ENCODE measurements at regions not wholly inside any gene's neighbourhood (a gene's known extent, or its start where the extent isn't known, plus 50 kb on each side); places are given as distances from the start of the nearest gene placed in this dataset.

DNA sequence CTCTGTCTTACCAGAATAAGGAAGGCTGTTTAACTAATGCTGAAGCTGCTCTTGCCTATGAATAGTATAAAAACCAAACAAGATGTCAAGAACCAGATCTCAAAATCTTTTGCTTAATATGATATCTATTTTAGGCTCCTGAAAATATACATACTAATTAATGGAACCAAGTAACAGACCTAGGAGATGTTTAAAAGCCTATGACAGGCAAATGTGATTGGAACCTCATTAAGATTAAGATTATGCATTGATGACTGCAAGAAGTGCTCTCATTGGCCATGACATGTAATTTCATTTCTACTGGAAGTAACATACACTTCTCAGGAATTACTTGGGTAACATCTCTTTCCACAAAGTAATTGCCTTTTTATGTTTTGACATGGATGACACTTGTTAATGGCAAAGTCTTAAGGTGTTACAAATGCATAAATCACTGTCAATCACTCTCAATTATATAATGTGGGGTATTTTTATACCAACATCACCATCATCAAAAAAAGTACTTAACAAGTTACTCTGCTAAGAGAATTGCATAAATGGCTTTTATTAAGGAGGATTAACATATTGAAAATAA, 326.9 kb upstream of the MIR17HG start:
- TF ChIP-seq, protein P1, sequence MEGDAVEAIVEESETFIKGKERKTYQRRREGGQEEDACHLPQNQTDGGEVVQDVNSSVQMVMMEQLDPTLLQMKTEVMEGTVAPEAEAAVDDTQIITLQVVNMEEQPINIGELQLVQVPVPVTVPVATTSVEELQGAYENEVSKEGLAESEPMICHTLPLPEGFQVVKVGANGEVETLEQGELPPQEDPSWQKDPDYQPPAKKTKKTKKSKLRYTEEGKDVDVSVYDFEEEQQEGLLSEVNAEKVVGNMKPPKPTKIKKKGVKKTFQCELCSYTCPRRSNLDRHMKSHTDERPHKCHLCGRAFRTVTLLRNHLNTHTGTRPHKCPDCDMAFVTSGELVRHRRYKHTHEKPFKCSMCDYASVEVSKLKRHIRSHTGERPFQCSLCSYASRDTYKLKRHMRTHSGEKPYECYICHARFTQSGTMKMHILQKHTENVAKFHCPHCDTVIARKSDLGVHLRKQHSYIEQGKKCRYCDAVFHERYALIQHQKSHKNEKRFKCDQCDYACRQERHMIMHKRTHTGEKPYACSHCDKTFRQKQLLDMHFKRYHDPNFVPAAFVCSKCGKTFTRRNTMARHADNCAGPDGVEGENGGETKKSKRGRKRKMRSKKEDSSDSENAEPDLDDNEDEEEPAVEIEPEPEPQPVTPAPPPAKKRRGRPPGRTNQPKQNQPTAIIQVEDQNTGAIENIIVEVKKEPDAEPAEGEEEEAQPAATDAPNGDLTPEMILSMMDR (IDR thresholded peaks at IDR 0.05): no peak
- intact Hi-C loops (cut with DNase I): no loop called here
- H3K4me3 ChIP-seq: no peak overlapping the region
- H3K36me3 ChIP-seq: no peaks in the 10 kb centered on the region
- H3K27ac ChIP-seq: no peak overlapping the region
- no peaks in the 10 kb centered on the region for H3K9me3 ChIP-seq
- DNase-seq: no peak
- no peaks in the 10 kb centered on the region for H3K4me1 ChIP-seq
- peaks cover 0 to 4% (median 0%) of the 10 kb centered on the region in 7 donors for H3K27me3 ChIP-seq
- no peak for ATAC-seq

DNA sequence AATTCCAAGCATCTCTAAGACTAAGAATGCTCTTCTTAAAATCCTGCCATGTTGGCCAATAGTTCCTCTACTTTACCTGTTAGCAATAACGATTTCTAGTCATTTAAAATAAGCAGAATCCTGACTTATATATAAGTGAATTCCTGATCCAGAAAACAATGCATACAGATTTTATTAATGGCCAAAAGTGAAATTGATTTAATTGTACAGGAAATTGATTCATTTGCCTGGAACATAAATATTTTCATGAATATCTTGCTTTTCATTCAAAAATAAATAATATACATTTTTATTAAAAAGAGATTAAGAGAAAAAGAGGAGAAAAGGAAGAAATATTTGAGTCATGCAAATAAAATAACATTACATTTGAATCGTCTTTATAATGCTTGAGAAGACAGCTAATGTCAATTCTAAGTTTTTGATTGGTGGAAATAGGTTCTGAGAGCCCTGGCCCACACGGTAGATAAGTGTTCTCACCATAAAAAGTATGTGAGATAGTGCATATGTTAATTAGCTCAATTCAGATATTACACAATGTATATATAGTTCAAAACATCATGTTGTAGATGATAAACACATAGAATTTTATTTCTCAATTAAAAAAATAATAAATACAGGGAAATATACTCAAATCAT, 323.2 kb upstream of the MIR17HG start:
- 76 to 86% methylated on average over 3 of the region's 3 CpGs for WGBS, 2 donors
- no peak overlapping the region for H3K27ac ChIP-seq
- H3K9me3 ChIP-seq: no peaks in the 10 kb centered on the region
- DNase-seq (no peak), ATAC-seq (no peak)
- H3K36me3 ChIP-seq: no peaks in the 10 kb centered on the region
- no peak overlapping the region for H3K4me3 ChIP-seq
- intact Hi-C loops (cut with DNase I): no loop called here
- H3K4me1 ChIP-seq: no peaks in the 10 kb centered on the region
- TF ChIP-seq, protein P1 (IDR thresholded peaks at IDR 0.05): no peak
- peaks cover 0 to 3% (median 0%) of the 10 kb centered on the region in 7 donors for H3K27me3 ChIP-seq

DNA sequence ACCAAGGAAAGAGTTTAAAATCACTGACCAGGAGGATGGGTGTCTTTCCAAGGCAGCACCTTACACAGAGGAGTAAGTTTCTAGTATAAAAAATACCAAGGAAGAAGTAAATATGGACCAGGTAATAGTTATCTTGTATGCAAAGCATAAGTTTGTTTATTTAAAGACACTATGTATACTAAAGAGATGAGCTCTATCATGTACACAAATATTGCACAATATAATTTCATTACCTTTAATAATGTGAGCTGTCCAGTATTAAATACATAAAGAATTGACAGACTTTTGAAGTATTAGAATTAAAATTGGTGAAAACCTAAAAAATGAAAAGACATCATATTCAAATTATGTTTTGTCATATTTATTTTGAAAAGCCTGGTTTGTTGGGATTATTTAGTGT, 322.0 kb upstream of the MIR17HG start:
- DNase-seq: no peak
- no peaks in the 10 kb centered on the region for H3K9me3 ChIP-seq
- no peaks in the 10 kb centered on the region for H3K4me1 ChIP-seq
- no peak overlapping the region for H3K4me3 ChIP-seq
- no peaks in the 10 kb centered on the region for H3K36me3 ChIP-seq
- TF ChIP-seq, protein P1 (IDR thresholded peaks at IDR 0.05): no peak
- H3K27ac ChIP-seq: no peak overlapping the region
- peaks cover 0 to 3% (median 0%) of the 10 kb centered on the region in 7 donors for H3K27me3 ChIP-seq
- intact Hi-C loops (cut with DNase I): no loop called here
- ATAC-seq: no peak

DNA sequence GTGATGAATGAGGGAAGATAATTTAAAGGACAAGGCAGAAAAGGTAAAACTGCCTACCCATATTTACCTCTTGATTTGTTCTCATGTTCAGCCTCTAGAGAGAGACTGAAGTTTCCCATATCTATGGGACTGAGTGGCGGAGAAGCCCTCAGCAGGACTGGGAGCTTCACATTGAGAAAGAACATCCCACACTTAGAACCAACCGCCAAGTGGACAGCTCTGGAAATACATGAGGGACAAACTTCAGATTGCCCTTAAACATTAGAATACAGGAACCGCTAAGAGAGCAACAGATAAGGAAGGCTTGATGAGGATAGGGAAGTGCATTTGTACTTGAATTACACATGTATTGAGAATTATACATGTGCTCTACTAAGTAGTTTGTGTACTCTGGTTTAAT, 316.0 kb upstream of the MIR17HG start:
- Histone ChIP-seq H3K27me3 (peaks cover 0 to 6% (median 0%) of the 10 kb centered on the region in 7 donors), H3K4me3 (no peak overlapping the region), H3K36me3 (no peaks in the 10 kb centered on the region), H3K27ac (no peak overlapping the region), H3K9me3 (no peaks in the 10 kb centered on the region), H3K4me1 (no peaks in the 10 kb centered on the region)
- ATAC-seq (no peak), DNase-seq (no peak)
- 82 to 84% methylated on average over 3 of the region's 3 CpGs for WGBS, 2 donors
- intact Hi-C loops (cut with DNase I): no loop called here
- TF ChIP-seq, protein P1 (IDR thresholded peaks at IDR 0.05): no peak

Measured in heart right ventricle (tissue), 16 donors.